C4-2B (cell line): ENCODE measurements at regions not wholly inside any gene's neighbourhood (a gene's known extent, or its start where the extent isn't known, plus 50 kb on each side); places are given as distances from the start of the nearest gene placed in this dataset.

Source experiments
- H3K27ac ChIP-seq: fragments of 450-650 bp; 2 replicates; pipeline ENCODE4 v1.5.1; 2017
- CTCF ChIP-seq: fragments of 450-650 bp; conservative IDR thresholded peaks from 2 replicates; pipeline ENCODE4 v1.5.1; 2017; ENCODE audit warnings: mild to moderate bottlenecking
- ZFX ChIP-seq: fragments of 450-650 bp; IDR thresholded peaks from 2 replicates; pipeline ENCODE4 v1.6.1; 2017

GRCh38 chr4:112094330-112094729, 50.9 kb upstream of the FAM241A start:
- TF ChIP-seq ZFX (no peak), CTCF (no peak)
- H3K27ac ChIP-seq = peak overlapping the region; percentile 30; the same call in 1 of the 2 replicates
